ENCODE measurements at regions not wholly inside any gene's neighbourhood (a gene's known extent, or its start where the extent isn't known, plus 50 kb on each side); places are given as distances from the start of the nearest gene placed in this dataset.
"Not testable (repeated sequence)": the region's sequence is repeated elsewhere in the genome, so short reads cannot be mapped to it uniquely, and the experiment has no call there.

DNA sequence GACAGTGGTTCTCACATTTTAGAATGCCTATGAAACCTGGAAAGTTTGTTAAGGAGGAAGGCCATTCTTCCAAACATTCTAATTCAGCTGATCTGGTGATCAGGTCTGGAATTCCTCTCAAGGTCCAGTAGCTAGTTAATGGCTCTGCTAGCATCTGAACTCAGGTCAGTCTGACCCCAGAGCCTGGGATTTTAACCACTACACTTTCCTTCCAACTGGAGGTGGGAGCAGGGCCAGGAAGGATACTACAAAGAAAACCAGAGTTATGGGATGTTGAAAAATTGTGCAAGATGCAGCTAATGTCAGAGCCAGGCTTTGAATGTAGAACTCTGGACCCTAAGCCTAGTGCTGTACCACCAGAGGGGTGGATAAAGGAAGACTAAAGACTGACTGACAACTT lies 73.6 kb upstream of the NID2 start:
- H3K27ac ChIP-seq, result no peak overlapping the region
- TF ChIP-seq, protein P1, sequence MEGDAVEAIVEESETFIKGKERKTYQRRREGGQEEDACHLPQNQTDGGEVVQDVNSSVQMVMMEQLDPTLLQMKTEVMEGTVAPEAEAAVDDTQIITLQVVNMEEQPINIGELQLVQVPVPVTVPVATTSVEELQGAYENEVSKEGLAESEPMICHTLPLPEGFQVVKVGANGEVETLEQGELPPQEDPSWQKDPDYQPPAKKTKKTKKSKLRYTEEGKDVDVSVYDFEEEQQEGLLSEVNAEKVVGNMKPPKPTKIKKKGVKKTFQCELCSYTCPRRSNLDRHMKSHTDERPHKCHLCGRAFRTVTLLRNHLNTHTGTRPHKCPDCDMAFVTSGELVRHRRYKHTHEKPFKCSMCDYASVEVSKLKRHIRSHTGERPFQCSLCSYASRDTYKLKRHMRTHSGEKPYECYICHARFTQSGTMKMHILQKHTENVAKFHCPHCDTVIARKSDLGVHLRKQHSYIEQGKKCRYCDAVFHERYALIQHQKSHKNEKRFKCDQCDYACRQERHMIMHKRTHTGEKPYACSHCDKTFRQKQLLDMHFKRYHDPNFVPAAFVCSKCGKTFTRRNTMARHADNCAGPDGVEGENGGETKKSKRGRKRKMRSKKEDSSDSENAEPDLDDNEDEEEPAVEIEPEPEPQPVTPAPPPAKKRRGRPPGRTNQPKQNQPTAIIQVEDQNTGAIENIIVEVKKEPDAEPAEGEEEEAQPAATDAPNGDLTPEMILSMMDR (IDR thresholded peaks at IDR 0.05), result no peak
- H3K4me1 ChIP-seq, result no peaks in the 10 kb centered on the region
- no peaks in the 10 kb centered on the region for H3K27me3 ChIP-seq
- intact Hi-C loops (cut with DNase I), result no loop called here
- no peak for DNase-seq
- no peaks in the 10 kb centered on the region for H3K36me3 ChIP-seq
- H3K9me3 ChIP-seq, result no peaks in the 10 kb centered on the region
- ATAC-seq, result no peak
- H3K4me3 ChIP-seq, result no peak overlapping the region

DNA sequence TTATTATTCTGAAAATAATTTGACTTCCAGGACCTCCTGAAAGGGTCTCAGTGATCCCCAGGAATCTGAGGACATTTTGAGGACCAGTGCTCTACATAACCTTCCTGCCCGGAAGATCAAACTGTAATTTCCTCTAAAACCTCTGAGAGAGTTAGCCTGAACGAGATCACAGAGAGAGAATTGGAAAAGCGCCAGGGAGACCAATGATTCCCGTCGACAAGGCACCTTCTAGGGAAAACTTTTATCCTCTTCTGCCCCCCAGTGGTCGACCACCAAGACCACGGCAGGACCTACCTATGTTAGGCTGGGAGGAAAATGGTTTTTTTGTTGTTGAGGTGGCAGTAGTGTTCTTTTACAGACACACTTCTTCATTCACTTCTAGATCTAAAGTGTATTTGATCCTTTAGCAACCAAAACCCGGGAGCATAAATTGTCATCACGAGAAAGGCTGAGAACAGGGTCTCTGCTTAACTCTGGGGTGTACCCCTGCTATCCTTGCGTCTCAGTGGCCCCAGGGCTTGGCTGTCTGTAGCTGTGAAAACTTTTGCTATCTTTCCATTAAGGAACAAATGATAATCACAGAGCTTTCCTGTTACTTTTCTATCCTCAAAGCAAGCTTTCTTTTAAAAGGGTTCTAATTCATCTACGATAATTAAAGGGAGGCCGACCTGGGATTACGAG lies 62.9 kb upstream of the NID2 start:
- no peaks in the 10 kb centered on the region for H3K36me3 ChIP-seq
- intact Hi-C loops (cut with DNase I), result loop anchor here (10.0 kb wide), 1 partner anchor 137 kb away; no protein-coding TSS in a partner anchor
- ATAC-seq, result peak; percentile 63
- no peak overlapping the region for H3K4me3 ChIP-seq
- TF ChIP-seq, protein P1 (IDR thresholded peaks at IDR 0.05), result peak; percentile 62
- H3K27ac ChIP-seq, result no peak overlapping the region
- H3K9me3 ChIP-seq, result no peaks in the 10 kb centered on the region
- no peak for DNase-seq
- no peaks in the 10 kb centered on the region for H3K27me3 ChIP-seq
- H3K4me1 ChIP-seq, result no peaks in the 10 kb centered on the region

DNA sequence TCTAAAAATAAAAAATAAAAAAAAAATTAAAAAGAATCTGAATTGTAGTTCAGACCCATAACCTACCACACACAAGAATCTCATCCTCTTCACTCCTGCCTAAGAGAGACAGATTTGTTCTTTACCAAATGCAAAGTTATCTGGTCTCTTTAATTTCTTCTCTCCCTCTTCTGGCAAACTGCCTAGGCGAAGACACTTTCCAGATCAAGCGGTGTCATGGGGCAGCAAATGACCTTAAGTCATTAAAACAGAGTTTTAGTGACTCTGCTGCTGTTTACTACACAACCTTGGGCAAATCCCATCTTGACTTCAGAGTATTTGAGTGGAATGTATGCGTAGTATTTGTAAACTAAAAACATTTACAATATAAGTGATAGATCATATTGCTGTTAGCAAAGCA lies 60.9 kb upstream of the NID2 start:
- intact Hi-C loops (cut with DNase I), result loop anchor here (10.0 kb wide), 1 partner anchor 135 kb away; no protein-coding TSS in a partner anchor
- H3K4me3 ChIP-seq, result no peak overlapping the region
- H3K27ac ChIP-seq, result no peak overlapping the region
- H3K36me3 ChIP-seq, result no peaks in the 10 kb centered on the region
- no peaks in the 10 kb centered on the region for H3K4me1 ChIP-seq
- no peak for DNase-seq
- H3K9me3 ChIP-seq, result no peaks in the 10 kb centered on the region
- TF ChIP-seq, protein P1 (IDR thresholded peaks at IDR 0.05), result no peak
- no peaks in the 10 kb centered on the region for H3K27me3 ChIP-seq
- ATAC-seq, result no peak

DNA sequence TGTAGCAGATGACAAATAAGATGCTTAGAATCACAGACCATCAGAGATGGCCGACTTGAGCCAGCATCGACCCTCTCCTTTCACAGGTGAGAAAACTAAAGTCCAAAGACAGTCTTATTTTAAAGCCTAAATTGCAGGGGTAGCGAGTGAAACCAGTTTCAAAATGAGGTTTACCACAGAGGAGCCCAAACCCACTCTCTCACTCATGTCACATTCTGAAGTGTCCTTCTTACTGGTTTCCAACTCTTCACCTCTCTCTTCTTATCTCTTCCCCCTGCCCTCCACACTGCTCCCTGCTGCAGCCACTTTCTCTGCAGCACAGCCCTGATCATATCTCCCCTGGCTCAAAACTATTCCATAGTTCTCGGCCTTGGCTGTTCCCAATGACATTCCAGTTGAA lies 57.0 kb upstream of the NID2 start:
- Histone ChIP-seq H3K27me3 (no peaks in the 10 kb centered on the region), H3K4me3 (no peak overlapping the region), H3K27ac (no peak overlapping the region), H3K9me3 (no peaks in the 10 kb centered on the region), H3K36me3 (no peaks in the 10 kb centered on the region), H3K4me1 (no peaks in the 10 kb centered on the region)
- TF ChIP-seq, protein P1 (IDR thresholded peaks at IDR 0.05), result no peak
- DNase-seq (no peak), ATAC-seq (no peak)
- intact Hi-C loops (cut with DNase I), result no loop called here

DNA sequence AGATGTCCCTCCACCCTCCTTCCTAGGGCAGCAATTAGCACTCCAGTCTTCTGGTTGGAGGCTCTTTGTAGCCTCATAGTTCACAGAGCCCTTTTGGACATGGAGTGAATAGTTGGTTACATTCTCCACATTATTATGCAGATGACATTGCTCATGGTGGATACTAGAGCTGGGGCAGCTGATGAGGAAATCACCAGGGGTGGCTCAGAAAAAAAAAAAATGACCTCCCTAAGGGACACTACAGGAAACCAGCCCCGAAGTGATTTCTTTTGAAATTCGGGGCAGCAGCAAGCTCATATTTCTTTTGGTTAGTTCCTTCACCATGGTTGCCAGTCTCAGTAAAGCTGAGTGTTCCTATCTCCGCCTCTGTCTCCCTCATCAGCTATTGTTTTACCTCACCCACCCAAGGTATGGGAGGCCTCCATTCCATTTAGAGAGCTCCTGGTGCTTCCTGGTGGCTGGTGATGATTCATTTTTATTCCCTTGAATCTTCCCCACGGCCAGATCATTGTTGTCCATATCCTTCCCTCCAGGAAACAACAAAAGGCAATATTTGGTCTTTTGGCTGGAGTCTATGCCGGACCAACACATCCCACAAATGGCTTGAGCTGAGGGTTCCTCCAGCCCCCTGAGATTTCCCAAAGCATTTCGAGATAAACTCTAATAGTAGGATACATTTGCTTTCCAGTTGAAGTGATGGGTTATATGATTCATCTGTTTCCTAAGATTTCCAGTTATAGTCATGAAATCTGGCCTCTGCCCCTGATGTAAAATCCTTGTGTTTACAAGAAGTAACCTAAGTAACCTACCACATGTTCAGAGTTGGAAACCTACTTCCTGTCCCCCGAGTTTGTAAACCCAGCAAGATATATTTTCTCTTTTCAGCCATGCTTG lies 56.2 kb upstream of the NID2 start:
- Histone ChIP-seq H3K4me3 (no peak overlapping the region), H3K36me3 (no peaks in the 10 kb centered on the region), H3K9me3 (no peaks in the 10 kb centered on the region), H3K27me3 (no peaks in the 10 kb centered on the region), H3K4me1 (no peaks in the 10 kb centered on the region), H3K27ac (peak overlapping the region; percentile 43)
- intact Hi-C loops (cut with DNase I), result no loop called here
- no peak for DNase-seq
- no peak for ATAC-seq
- TF ChIP-seq, protein P1 (IDR thresholded peaks at IDR 0.05), result no peak

DNA sequence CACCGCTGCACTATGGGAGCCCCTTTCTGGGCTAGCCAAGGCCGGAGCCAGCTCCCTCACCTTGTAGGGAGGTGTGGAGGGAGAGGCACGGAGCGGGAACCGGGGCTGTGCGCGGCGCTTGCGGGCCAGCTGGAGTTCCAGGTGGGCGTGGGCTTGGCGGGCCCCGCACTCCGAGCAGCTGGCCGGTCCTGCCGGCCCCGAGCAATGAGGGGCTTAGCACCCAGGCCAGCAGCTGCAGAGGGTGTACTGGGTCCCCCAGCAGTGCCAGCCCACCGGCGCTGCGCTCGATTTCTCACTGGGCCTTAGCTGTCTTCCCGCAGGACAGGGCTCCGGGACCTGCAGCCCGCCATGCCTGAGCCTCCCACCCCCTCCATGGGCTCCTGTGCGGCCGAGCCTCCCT lies 53.3 kb upstream of the NID2 start:
- H3K27me3 ChIP-seq; DNase-seq; H3K4me3 ChIP-seq; H3K4me1 ChIP-seq; H3K36me3 ChIP-seq; H3K27ac ChIP-seq; intact Hi-C loops (cut with DNase I); ATAC-seq; H3K9me3 ChIP-seq: not testable (repeated sequence)

Measured in upper lobe of right lung (tissue), 1 donor.